Body of pancreas (tissue), 4 donors: ENCODE measurements at regions not wholly inside any gene's neighbourhood (a gene's known extent, or its start where the extent isn't known, plus 50 kb on each side); places are given as distances from the start of the nearest gene placed in this dataset.

Experiments
- CTCF ChIP-seq, 7 experiments: fragments of 450-650 bp in 4 of 7; fragments of 200-600 bp in 3 of 7; sonication (generic) in 3 of 7; IDR thresholded peaks; one replicate each; pipeline ENCODE4 v1.5.1; 2016 to 2019; ENCODE audit warnings: antibody characterized with exemption in 7 of 7
- POLR2A ChIP-seq, 3 donors: fragments of 450-650 bp; IDR thresholded peaks; one replicate each; pipeline ENCODE4 v1.6.1; 2016; ENCODE audit warnings: antibody characterized with exemption in 3 of 3, mild to moderate bottlenecking in 2 of 3

GRCh38 chr10:78539247-78539766 lies 505.6 kb downstream of the RPS24 start:
- no peak for TF ChIP-seq CTCF (IDR thresholded peaks at IDR 0.05)
- no peak for TF ChIP-seq POLR2A (IDR thresholded peaks at IDR 0.05)
